ENCODE measurements at regions not wholly inside any gene's neighbourhood (a gene's known extent, or its start where the extent isn't known, plus 50 kb on each side); places are given as distances from the start of the nearest gene placed in this dataset.

DNA sequence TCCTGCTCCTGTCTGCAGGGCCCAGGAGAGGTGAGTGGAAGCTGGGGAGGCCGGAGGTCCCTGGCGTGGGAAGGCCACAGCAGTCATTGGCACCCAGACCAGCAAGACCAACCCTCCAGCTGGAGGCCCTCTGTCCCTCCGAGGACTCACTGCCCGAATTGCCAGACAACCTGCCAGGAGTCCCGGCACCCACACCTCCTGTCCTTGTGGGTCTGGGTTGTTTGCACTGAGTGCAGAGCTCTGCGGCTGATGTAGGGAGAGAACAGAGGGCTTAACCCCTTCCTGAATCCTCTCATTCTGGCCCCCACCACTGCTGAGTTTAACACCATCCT, 204.9 kb downstream of the KIF26A start:
- in situ Hi-C loops (cut with MboI; ENCODE audit: low sequenced_read_pairs, unreplicated experiment) = no loop called here
- TF ChIP-seq, protein P1, sequence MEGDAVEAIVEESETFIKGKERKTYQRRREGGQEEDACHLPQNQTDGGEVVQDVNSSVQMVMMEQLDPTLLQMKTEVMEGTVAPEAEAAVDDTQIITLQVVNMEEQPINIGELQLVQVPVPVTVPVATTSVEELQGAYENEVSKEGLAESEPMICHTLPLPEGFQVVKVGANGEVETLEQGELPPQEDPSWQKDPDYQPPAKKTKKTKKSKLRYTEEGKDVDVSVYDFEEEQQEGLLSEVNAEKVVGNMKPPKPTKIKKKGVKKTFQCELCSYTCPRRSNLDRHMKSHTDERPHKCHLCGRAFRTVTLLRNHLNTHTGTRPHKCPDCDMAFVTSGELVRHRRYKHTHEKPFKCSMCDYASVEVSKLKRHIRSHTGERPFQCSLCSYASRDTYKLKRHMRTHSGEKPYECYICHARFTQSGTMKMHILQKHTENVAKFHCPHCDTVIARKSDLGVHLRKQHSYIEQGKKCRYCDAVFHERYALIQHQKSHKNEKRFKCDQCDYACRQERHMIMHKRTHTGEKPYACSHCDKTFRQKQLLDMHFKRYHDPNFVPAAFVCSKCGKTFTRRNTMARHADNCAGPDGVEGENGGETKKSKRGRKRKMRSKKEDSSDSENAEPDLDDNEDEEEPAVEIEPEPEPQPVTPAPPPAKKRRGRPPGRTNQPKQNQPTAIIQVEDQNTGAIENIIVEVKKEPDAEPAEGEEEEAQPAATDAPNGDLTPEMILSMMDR (IDR thresholded peaks at IDR 0.05; ENCODE audit: borderline replicate concordance, control extremely low read depth, extremely low read depth, insufficient read depth, missing control alignments) = no peak
- no peak for DNase-seq (ENCODE audit: low spot score)

DNA sequence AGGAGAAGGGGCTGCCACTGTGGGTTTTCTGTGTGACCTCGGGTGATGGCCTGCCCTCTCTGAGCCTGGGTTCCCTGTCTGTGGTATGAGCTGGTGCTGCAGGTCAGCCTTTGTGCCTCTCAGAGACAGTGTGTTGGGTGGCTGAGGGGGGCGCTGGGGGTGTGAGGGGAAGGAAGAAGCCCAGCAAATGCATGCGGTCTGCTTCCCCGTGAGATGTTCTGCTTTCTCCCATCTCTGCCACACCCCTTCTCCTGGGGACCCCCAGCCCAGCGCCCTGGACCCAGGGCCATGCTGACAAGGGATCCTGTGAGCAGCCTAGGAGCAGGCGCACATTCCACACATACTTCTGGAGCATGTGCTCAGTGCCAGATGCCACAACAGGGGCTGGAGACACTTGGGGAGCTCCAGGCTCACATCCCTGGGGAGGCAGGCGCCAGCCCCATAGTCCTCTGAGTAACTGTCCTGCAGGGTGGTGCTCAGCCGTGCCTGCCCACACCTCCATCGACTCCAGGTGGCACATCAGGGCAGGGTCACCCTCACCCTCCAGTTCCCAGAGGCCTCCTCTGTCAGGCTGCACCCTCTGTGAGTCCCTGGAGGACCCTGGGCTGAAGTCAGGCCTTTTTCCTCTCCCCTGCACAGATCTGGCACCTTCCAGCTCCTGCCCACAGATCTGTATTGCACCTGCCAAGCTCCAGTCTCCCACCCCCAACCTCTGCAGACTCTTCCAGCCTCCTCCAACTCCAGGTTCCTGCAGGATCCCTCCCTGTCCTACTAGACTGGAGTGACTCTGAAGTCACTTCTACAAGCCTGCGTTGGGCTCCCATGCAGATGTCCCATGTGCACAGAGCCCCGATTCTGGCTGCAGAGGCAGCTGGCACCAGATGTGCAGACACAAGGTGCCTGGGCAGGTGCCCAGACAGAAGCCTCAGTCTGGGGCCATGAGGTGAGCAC, 205.6 kb downstream of the KIF26A start:
- DNase-seq (ENCODE audit: low spot score) = no peak
- in situ Hi-C loops (cut with MboI; ENCODE audit: low sequenced_read_pairs, unreplicated experiment) = no loop called here
- TF ChIP-seq, protein P1 (IDR thresholded peaks at IDR 0.05; ENCODE audit: borderline replicate concordance, control extremely low read depth, extremely low read depth, insufficient read depth, missing control alignments) = no peak

DNA sequence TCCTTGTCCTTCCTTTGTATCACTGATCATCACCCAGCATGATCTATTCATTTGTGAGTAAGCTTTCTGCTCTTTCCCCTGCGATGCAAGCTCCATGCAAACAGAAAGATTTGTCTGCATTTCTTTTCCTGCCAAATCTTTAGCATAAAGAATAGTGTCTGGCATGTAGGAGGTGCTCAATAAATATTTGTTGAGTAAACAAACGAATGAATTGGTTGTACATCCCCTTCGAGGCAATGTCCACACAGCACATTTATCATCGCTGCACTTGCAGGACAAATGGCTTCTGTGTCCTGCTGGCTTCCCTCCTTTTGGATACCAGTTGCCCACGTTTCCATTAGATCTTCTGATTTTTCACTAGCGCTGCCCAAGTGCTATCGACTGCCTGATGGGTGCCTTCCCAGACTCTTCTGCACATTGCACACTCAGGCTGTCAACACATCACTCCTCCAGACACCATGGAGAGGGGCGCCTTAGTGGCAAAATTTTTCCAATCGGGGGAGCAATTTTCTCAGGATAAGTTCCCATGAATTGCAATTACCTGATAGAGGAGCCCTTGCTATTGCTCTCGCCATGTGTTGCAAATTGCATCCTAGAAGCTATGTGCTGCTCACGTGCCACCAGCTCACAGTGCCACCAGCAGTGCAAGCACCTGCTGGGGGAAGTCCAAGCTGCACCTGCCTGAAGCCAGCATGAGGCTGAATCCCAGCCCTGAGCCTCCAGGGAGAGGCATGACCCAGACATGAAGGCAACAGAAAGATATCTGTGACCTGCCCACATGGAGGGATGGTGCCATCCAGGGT, 206.6 kb downstream of the KIF26A start:
- TF ChIP-seq, protein P1 (IDR thresholded peaks at IDR 0.05; ENCODE audit: borderline replicate concordance, control extremely low read depth, extremely low read depth, insufficient read depth, missing control alignments) = no peak
- DNase-seq (ENCODE audit: low spot score) = no peak
- in situ Hi-C loops (cut with MboI; ENCODE audit: low sequenced_read_pairs, unreplicated experiment) = no loop called here

DNA sequence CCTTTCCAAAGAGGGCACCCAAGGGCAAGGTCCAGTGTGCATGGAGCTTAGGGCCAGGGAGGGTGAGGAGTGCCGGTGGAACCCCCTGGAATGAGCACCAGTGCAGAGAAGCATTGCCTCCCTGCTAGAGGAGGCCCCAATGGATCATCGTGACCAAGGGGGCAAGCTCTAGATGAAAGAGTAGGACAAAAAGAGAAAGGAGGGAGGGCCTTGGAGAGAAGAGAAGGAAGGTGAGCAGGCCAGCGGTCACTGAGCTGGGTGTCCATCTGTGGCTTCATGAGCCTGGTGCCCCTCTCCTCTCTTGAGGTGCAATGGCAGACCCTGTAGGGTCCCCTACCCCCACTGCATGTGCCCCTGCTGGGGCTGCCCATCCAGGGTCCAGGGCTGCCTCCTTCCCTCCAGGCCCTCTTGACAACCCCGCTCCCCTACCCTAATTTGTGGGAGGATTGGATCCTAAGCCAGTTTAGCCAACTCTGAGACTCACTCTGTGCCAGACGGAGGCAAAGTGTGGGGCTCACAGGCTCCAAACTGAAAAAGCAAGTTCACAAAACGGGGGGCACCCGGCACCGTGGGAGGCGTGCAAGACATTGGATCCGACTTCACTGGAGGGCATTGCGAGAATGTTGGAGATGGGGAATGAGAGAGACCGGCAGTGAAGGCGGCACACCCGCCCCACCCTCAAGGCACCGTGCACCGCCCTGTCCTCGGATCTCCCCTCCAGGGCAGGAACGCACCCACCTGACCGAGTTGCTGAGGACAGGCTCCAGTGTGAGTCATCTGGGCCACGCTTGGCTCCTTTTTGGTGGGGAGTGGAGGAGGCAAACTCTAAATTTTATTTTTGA, 207.5 kb downstream of the KIF26A start:
- TF ChIP-seq, protein P1 (IDR thresholded peaks at IDR 0.05; ENCODE audit: borderline replicate concordance, control extremely low read depth, extremely low read depth, insufficient read depth, missing control alignments) = no peak
- in situ Hi-C loops (cut with MboI; ENCODE audit: low sequenced_read_pairs, unreplicated experiment) = no loop called here
- DNase-seq (ENCODE audit: low spot score) = no peak

DNA sequence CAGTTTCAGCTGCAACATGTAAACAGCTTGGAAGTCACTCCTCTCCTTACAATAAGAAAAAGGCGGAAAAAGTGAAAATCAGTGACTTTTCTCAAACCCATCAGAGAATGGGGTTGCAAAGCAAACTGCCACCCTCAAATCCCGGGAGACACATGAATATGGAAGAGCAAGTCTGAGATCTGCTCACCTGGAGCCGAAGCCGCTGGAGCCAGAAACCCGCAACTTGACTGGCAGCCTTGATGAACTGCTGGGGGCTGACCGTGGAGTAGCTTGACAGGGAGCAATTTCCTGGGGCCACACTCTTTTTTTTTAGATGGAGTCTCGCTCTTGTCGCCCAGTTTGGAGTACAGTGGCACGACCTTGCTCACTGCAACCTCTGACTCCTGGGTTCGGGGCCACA, 208.2 kb downstream of the KIF26A start:
- in situ Hi-C loops (cut with MboI; ENCODE audit: low sequenced_read_pairs, unreplicated experiment) = no loop called here
- DNase-seq (ENCODE audit: low spot score) = no peak
- TF ChIP-seq, protein P1 (IDR thresholded peaks at IDR 0.05; ENCODE audit: borderline replicate concordance, control extremely low read depth, extremely low read depth, insufficient read depth, missing control alignments) = no peak

DNA sequence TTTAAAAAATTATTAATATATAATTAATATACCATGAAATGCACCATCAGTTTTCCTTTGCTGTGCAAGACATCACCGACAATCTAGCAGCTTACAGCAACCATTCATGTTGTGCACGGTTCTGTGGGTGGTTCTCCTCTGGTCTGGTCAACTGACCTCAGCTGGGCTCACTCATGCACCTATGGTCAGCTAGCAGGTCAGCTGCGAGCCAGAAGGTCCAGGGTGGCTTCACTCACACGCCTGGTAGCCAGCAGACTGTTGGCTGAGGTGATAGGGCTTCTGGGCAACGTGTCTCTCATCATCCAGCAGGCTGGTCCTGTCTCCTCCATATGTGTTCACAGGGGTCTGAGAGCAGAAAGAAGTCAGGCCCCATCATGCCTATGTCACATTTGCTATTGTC, 210.4 kb downstream of the KIF26A start:
- in situ Hi-C loops (cut with MboI; ENCODE audit: low sequenced_read_pairs, unreplicated experiment) = no loop called here
- TF ChIP-seq, protein P1 (IDR thresholded peaks at IDR 0.05; ENCODE audit: borderline replicate concordance, control extremely low read depth, extremely low read depth, insufficient read depth, missing control alignments) = no peak
- DNase-seq (ENCODE audit: low spot score) = no peak
